LNCaP clone FGC (cell line): ENCODE measurements at regions not wholly inside any gene's neighbourhood (a gene's known extent, or its start where the extent isn't known, plus 50 kb on each side); places are given as distances from the start of the nearest gene placed in this dataset.

ENCODE experiments used
- DNase-seq: peaks from one replicate; pipeline ENCODE4 v3.0.0-alpha.2; 2011; ENCODE audit warnings: low read depth
- H3K4me3 ChIP-seq: 2 replicates; pipeline ENCODE4 v1.5.1; 2011; ENCODE audit warnings: mild to moderate bottlenecking, low read depth, low read length, control low read depth
- CTCF ChIP-seq: IDR thresholded peaks from 2 replicates; pipeline ENCODE4 v1.5.1; 2012; ENCODE audit warnings: mild to moderate bottlenecking; ENCODE audit not compliant: control insufficient read depth, insufficient read depth; ENCODE audit errors: extremely low read depth

- H3K4me3 ChIP-seq, result no peak overlapping the region
- no peak for DNase-seq
- no peak for TF ChIP-seq CTCF
Measured at GRCh38 chr3:59150039-59150438, 100.2 kb upstream of the CFAP20DC start.

- no peak overlapping the region for H3K4me3 ChIP-seq
- no peak for TF ChIP-seq CTCF
- no peak for DNase-seq
Measured at GRCh38 chr3:59149166-59149565, 99.3 kb upstream of the CFAP20DC start.

GRCh38 chr3:59143447-59143846 is 93.6 kb upstream of the CFAP20DC start:
- no peak for DNase-seq
- TF ChIP-seq CTCF, result 0 out of 2 replicates have a peak, but pooled peaks have one; percentile 17
- no peak overlapping the region for H3K4me3 ChIP-seq

- TF ChIP-seq CTCF, result no peak
- H3K4me3 ChIP-seq, result no peak overlapping the region
- DNase-seq, result no peak
Measured at GRCh38 chr3:59142556-59142955, 92.7 kb upstream of the CFAP20DC start.

GRCh38 chr3:59138966-59139365 is 89.1 kb upstream of the CFAP20DC start:
- no peak for TF ChIP-seq CTCF

GRCh38 chr3:59137415-59137814 is 87.6 kb upstream of the CFAP20DC start:
- no peak overlapping the region for H3K4me3 ChIP-seq
- no peak for DNase-seq
- TF ChIP-seq CTCF, result no peak

More at GRCh38 chr3:59138966-59139365, 89.1 kb upstream of the CFAP20DC start:
- no peak for DNase-seq
- H3K4me3 ChIP-seq, result no peak overlapping the region

GRCh38 chr3:59136081-59136480 is 86.3 kb upstream of the CFAP20DC start:
- no peak overlapping the region for H3K4me3 ChIP-seq
- no peak for DNase-seq
- no peak for TF ChIP-seq CTCF
